SW480 (cell line): ENCODE measurements at regions not wholly inside any gene's neighbourhood (a gene's known extent, or its start where the extent isn't known, plus 50 kb on each side); places are given as distances from the start of the nearest gene placed in this dataset.
"Not testable (repeated sequence)": the region's sequence is repeated elsewhere in the genome, so short reads cannot be mapped to it uniquely, and the experiment has no call there.

Experiments
- DNase-seq: peaks from one replicate; pipeline ENCODE4 v3.0.0-alpha.2; 2016; ENCODE audit warnings: low spot score

DNA sequence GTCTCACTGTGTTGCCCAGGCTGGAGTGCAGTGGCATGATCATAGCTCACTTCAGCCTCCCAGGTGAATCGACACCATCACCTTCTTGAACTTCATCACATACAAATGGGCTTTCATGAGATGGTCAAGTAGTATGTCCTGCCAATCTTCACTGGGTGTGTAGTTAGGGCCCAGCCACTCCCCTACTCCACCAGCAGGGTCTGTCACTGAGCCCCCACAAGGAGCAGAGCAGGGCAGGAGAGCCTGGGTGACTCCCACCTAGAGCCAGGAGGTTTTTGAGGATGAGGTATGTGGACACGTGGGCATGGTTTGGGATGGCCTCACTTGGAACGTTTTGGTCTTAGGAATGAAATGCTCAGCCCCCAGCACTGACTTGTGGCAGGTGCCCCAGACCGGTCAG, 4037.7 kb upstream of the TPTE start:
- not testable (repeated sequence) for DNase-seq

DNA sequence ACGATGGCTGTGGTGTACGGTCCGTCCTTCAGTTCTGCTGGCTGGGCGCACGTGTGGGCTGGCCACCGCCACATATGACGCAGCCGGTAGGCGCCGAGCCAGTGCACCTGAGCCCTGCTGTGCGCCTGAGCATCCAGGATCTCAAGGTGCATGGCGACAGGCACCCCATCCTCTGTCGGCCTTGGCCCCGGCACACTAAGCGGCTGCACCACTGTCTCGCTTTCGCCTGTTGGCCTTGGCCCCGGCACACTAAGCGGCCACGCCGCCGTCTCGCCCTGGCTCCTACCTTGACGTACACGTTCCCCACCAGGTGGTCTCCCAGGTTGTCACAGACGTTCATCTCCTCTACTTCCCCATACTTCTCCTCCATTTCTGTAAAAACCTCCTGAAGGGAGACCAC, 4034.6 kb upstream of the TPTE start:
- DNase-seq: not testable (repeated sequence)

DNA sequence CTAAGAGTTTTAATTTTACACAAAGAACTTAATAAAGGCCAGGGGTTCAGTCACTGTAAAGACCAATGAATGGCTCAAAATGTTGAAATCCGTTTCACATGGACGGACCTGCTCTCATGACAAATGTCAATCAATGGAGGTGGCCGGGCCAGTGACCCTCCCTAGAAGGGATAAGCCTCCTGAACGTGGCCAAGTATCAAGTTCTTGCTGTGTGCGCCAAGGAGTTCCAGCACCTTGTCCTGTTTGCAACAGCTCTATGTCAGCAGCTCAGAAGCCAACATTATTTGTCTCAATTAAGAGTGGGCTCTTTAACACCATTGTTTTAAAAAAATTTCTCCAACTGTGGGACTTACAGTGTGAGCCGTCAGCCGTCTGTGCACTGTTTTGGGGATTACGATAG, 4028.7 kb upstream of the TPTE start:
- not testable (repeated sequence) for DNase-seq

DNA sequence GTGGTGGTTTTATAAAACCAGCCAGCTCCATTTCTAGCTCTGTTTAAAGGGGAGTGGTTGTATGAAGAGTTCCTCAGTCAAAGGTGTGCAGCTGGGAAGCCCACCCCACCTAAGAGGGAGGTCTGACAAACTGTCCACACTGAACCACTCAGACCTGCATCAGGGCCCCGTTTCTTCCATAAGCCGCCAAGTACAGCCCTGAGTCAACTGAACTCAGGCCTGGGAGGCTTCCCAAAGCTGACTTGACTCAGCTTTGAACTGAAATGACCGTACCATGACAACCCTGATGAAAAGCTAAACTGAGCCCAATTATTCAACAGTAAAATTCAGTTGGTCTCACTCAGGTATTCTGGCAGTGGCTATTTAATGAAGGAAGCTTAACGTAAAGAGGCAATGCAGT, 4027.4 kb upstream of the TPTE start:
- DNase-seq: not testable (repeated sequence)

DNA sequence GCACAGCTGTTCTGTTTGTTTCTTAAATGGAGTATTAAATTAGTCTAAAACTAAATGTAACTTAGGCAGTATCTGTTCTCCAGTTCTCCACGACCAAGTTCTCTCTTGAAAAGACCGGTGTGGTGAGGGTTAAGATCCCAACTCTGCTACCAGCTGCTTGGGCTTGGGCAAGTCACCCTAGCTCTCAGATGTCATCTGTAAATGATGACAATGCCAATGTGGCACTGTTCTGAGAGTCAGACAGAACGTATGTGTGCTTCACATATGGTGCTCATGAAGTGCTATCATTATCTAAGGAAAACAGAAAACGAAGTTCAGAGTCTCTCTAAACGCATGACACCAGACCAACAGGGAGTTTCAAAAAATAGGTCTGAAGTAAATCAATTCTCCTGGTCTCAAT, 4025.0 kb upstream of the TPTE start:
- DNase-seq: not testable (repeated sequence)

DNA sequence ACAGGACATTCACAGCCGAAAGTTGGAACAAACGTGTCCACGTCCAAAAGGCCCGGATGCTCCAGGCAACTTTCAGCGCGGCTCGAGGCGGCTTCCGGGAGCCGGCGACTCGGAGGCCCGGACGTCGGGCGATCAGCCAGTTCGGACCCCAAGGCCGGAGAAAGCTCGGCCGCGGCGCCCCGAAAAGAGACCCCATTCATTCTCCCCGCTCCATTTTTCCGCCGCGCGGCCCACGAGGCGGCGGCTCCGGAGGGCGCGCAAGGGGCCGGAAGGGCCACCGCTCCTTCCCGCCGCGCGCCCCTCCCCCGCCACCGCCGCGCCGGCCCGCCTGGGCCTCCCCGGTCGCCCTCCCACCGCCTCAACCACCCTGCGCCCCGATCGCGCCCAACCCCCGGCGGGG, 4022.7 kb upstream of the TPTE start:
- DNase-seq: peak; percentile 0

DNA sequence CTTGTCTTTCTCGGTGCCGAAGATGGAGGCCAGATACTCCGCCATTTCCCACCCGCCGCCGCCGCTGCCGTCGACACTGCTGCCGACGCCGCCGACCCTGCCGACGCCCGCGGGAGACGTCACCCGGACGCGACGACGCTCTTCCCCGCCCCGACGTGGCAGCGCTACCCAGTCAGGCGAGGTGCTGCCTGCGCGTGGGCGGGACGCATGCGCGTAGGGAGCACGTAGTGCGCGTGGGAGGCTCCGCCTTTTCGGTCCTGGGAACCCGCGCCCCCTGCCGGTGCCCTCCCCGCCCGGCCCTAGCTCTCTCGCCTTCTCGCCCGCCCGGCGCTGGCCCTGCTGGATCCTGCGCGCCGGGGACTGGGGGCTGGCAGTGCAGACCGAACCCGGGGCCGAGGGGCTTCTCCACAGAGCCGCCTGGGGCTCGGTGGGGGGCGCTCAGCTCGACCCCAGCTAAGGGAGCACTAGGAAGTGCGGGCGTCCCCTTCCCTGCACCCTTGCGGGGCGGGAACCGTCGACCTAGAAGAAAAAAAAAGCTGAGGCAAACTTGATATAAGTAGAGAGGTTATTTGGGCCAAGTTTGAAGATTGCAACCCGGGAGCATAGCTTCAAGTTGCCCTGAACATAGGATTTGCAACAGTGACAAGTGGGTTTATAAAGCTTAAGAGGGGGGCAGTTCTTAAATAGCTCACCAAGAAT, 4022.1 kb upstream of the TPTE start:
- not testable (repeated sequence) for DNase-seq

DNA sequence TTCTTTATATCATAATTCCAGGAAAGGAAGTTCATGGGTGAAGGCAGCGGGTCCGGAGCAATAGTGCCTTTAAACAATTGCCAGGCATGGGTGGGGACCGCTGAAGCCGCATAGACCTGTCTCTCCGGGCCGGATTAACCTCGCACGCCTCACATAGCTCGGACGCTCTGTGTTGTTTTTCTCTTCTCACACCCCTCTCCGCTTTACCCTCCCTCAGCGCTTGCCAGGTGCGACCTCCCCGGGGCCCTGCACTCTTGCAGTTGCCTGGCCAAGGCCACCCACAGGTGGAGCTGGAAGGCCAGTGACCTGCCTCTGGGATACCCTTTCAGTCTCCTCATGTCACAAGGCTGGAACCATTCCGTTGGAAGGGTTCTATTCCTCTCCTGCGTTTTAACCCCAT, 4021.5 kb upstream of the TPTE start:
- DNase-seq: not testable (repeated sequence)

DNA sequence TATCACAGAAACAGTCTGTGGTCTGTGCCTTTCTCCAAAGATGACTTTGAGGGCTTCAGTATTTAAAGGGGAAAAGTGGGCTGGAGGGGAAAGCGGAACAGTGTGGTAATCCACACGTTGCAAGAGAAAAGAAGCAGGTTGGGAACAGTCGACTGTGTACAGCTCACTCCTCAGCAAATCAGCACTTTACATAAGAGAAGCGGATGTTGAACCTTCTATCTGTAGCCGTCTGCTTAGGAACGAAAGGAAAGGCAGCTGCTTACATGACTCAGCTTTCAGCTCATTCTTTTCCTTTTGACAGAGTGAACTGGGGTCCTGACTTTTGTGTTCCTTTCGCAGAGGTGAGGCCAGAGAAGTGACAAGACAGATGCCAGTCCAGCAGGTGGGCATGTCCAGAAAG, 4020.7 kb upstream of the TPTE start:
- not testable (repeated sequence) for DNase-seq

DNA sequence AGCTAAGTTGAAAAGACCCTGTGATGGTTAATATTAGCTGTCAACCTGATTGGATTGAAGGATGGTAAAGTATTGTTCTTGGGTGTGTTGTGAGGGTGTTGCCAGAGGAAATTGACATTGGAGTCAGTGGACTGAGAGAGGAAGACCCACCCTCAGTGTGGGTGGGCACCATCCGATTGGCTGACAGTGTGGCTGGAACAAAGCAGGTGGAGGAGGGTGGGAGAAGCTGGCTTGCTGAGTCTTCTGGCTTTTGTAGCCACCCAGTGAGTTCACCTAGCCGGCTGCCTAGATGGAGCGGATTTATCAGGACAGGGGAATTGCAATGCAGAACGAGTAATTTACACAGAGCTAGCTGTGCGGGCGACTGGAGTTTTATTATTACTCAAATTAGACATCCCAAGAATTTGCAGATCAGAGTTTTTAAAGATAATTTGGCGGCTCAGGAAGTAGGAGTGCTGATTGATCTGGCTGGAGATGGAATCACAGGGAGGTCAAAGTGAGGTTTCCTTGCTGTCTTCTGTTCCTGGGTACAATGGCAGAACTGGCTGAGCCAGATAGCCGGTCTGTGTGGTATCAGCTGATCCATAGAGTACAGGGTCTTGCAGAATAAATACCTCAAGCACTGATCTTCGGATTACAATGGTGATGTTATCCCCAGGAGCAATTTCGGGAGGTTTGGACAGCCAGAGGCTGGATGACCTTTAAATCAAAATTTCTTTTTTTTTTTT, 4015.1 kb upstream of the TPTE start:
- not testable (repeated sequence) for DNase-seq

DNA sequence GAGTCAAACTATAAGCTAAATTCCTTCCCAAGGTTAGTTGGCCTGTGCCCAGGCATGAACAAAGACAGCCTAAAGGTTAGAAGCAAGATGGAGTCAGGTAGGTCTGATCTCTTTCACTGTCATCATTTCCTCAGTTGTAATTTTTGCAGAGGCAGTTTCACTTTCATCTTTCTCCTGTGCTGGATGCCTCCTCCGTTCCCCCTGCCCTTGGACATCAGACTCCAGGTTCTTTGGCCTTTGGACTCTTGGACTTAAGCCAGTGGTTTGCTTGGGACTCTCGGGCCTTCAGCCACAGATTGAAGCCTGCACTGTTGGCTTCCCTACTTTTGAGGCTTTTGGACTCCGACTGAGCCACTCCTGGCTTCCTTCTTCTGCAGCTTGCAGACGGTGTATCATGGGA, 4013.8 kb upstream of the TPTE start:
- not testable (repeated sequence) for DNase-seq

DNA sequence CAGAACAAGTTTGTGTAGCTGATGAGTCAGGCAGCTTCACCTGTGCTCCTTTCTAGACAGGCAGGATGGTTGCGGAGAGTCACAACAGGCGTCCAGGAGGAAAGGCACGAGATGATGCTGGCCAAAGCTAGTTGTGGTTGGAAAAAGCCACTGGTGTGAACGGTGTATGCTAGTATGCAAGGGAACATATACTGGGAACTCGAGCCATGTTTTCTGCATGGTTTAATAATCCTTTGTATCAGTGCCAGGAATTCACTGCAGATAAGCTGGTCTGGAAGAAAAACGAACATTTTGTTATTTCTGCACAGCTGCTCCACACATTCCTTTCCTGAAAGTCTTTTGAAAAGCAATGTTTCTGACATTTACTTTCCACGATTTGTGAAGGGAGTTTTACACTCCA, 3999.6 kb upstream of the TPTE start:
- DNase-seq: not testable (repeated sequence)

DNA sequence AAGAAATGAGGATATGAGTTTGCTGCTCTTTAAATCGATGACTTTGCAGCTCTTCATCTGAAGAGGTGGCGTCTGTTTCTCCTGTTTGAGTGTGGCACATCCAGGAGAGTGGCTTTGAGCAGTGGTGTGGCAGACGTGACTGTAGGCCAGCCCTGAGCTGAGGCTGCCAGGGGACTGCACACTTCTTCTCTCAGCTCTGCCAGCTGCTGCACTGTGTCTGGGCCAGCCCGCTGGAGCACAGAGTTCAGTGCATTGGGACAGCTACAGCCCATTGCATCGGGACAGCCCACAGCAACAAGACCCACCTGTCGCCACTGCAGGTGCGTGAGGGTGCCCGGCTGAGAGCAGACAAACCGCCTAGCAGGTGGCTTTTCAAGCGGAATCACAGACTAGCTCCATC, 3995.2 kb upstream of the TPTE start:
- DNase-seq: not testable (repeated sequence)

DNA sequence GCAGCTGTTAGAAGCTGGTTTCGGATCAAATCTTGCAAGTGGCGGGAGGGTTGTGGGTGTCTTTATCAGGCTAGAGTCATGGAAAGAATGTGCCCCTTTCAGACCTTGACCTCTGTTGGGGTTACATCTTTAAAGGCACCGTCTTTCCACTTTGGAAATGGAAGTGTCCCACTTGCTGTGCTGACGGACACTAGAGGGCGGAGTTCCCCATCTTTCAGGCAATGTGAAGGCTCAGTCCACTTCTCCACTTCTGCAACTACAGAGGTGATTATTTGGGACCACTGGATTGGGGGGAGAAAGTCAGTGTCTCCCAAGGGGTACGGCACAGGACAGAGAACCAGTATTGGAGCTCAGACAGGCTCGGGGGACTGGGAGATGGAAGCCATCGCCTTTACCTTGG, 3990.7 kb upstream of the TPTE start:
- DNase-seq: not testable (repeated sequence)

DNA sequence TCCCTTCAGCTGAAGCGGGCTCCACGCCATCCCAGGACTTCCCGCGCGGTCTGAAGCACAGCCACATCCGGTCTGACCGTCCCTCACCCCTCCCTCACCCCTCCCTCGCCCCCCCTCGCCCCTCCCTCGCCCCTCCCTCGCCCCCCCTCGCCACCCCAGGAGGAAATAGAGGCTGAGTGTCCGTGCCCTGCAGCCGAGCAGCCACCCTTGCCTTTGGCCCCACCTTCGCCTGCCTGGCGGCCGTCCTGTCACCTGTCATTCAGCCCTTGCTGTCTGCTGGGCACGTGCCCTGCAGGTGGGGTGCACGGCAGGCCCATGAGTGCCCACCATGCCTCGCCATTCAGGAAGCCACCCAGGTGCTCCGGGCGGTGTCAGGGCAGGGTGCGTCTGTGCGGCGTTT, 3988.1 kb upstream of the TPTE start:
- DNase-seq: not testable (repeated sequence)

DNA sequence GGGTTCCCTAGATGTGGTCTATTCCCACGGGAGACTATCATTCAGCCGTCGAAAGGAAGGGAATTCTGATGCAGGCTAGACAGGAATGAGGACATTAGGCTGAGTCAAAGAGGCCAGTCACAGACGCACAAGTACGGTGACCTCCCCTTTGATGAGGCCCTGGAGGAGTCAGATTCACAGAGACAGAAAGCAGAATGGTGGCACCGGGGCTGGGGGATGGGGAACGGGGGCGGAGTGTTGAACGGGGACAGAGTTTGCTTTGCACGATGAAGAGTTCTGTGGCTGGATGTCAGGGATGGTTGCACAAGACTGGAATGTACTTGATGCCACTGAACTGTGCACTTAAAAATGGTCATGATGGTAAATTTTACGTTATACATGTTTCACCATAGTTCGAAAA, 3983.1 kb upstream of the TPTE start:
- DNase-seq: not testable (repeated sequence)

DNA sequence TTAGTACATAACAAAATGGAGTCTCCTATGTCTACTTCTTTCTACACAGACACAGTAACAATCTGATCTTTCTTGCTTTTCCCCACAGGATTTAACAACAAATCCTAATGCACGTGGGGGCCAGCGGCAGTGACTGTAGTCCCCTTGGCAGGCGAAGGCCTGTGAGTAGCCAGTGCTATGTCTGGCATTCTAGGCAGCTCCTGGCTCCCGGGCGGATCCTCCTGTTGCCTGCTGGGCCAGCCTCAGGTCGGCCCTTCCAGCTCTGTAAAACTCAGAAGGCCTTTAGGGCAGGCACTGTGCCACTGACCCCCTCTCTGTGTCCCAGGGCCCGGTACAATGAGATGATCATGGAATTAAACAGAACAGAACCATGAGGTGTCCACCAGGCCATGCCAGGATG, 3981.7 kb upstream of the TPTE start:
- not testable (repeated sequence) for DNase-seq

DNA sequence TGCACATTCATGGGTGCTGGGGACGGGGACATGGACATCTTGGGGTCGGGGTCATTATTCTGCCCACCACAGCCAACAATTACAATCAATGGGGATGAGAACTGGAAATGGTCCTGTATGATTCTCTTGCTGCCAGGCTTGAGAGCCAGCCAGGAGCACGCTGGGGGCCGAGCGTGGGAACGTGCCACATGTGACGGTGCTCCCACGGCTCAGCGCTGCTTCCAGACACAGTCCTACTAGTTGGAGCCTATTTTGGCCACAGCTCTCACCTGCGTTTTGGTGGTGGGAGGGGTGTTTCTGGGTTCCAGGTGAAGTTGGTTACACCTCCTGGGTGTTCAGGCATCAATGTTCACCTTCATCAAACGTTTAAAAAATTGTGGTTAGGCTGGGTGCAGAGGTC, 3980.3 kb upstream of the TPTE start:
- DNase-seq: not testable (repeated sequence)

DNA sequence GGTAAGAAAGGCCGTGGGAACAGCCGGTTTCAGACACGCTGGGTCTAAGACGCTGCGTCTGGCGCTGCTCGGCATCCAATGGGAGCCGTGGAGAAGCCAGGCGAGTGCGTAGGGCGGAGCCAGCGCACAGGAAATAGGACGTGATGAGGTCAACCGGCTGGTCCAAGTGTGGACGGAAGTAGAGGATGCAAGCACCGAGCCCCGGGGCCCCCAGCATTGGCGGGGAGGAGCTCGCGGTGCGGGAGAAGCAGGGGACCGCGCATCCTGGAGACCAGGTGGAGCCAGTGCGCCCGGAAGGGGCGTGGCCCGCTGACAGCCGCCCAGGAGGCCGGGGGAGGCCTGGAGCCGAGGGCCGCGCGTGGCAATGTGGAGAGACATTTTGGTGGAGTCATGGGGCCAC, 3976.1 kb upstream of the TPTE start:
- DNase-seq: not testable (repeated sequence)

DNA sequence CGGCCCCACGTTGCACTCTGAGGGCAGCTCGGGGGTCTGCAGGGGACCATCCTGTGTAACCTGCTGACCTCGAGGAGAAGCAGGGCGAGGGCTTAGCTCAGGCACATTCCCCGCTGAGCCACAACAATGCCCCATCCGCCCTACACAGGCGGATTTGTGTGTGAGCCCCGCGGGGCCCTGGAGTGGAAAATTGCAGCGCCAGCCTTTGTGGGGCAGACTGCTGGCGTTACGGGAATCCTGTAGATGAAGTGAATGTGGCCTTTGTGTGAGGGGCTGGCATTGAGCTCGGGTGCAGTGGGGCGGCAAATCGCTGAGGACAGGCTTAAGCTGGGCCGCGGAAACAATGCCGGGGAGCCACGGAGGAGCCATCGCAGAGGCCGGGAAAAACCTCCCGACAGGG, 3970.3 kb upstream of the TPTE start:
- not testable (repeated sequence) for DNase-seq

DNA sequence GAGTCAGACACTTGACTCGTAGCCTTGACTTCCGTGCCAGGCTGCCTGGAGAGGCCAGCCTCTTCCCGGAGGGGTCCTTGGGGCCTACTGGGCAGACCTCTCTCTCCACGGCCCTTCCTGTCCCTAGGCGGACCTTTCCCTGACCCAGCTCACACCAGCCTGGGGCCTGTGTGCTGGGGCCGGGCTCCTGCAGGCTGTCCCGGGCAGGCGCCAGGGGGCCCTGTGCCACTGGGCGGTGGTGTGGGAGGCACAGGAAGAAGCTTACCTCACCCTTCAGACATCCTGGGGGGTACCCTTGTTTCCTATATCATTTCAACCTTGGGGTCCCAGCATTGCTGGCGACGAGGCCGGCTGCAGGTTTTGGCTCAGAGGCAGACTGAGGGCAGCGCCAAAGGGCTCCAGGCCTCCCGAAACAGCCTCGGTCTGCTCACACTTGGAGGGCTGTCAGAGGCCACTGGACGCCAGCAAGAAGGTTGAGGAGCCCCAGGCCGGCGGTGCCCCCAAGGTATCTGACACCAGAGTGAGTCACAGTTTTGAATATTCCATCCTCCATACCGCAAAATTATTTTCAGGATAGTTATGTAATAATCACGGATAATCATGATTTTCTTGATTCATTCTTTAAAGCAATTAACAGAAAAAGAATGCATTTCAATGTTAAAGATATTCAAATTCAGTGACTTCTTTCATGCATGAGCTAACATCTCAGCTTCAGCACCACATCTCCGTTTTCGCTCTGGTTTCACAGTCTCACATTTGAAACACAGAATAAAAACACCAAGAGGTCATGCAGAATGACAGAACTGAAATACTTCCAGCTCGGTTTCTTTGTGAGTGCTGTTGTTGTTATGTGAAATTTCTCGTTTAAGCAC, 3967.6 kb upstream of the TPTE start:
- not testable (repeated sequence) for DNase-seq

DNA sequence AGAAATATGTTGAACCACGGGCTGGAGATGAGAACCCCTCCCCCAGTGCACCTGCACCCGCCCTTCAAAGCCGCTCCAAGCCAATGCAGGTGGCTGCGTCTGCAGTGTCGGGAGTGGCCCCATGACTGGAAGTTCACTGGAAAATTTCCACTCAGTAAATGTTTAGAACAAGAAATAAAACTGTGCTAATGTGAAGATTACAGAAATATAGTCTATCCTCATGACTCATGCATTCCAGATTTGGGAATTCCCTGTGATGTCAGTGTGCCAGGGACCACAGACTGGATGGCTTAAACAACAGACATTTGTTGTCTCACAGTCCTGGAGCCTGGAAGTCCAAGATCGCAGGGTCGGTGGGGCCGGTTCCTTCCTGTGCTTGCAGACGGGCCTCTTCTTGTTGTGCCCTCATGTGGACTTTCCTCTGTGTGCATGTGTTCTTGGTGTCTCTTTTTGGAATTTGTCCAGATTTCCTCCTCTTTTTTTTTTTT, 3967.0 kb upstream of the TPTE start:
- DNase-seq: not testable (repeated sequence)
